A673 (cell line): ENCODE measurements at regions not wholly inside any gene's neighbourhood (a gene's known extent, or its start where the extent isn't known, plus 50 kb on each side); places are given as distances from the start of the nearest gene placed in this dataset.

Experiments
- EZH2 ChIP-seq: fragments of 200-600 bp; sonication (generic); IDR thresholded peaks from 2 replicates; pipeline ENCODE4 v1.6.1; 2017; ENCODE audit warnings: borderline replicate concordance, low read depth, mild to moderate bottlenecking, mixed read lengths, antibody characterized with exemption, low read length; ENCODE audit not compliant: poor library complexity, severe bottlenecking
- TF ChIP-seq, protein P1 (sequence below): fragments of 300-800, 200-600 bp; sonication (generic); conservative IDR thresholded peaks from 2 replicates; pipeline ENCODE4 v1.5.1; 2017; ENCODE audit warnings: low read depth, mild to moderate bottlenecking, antibody characterized with exemption, low read length, moderate library complexity, mixed read lengths

DNA sequence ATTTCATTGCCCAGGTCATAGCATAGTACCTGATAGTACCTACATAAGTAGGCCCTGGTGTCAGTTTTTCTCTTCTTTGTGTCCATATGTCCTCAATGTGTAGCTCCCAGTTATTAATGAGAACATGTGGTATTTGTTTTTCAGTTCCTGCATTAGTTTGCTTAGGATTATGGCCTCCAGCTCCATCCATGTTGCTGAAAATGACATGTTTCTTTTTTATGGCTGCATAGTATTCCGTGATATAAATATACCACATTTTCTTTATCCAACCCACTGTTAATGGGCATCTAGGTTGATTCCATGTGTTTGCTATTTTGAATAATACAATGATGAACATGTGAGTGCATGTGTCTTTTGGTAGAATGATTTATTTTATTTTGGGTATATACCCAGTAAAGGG is 641.6 kb downstream of the RFPL4B start:
- TF ChIP-seq, protein P1, sequence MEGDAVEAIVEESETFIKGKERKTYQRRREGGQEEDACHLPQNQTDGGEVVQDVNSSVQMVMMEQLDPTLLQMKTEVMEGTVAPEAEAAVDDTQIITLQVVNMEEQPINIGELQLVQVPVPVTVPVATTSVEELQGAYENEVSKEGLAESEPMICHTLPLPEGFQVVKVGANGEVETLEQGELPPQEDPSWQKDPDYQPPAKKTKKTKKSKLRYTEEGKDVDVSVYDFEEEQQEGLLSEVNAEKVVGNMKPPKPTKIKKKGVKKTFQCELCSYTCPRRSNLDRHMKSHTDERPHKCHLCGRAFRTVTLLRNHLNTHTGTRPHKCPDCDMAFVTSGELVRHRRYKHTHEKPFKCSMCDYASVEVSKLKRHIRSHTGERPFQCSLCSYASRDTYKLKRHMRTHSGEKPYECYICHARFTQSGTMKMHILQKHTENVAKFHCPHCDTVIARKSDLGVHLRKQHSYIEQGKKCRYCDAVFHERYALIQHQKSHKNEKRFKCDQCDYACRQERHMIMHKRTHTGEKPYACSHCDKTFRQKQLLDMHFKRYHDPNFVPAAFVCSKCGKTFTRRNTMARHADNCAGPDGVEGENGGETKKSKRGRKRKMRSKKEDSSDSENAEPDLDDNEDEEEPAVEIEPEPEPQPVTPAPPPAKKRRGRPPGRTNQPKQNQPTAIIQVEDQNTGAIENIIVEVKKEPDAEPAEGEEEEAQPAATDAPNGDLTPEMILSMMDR = no peak
- TF ChIP-seq EZH2 = no peak
